HG02938 (cell line): ENCODE measurements at regions not wholly inside any gene's neighbourhood (a gene's known extent, or its start where the extent isn't known, plus 50 kb on each side); places are given as distances from the start of the nearest gene placed in this dataset.

Experiments used
- ATAC-seq: cut with Tn5 transposase; IDR thresholded peaks from one replicate; pipeline ENCODE4 v1.9.1; 2021; ENCODE audit warnings: mild to moderate bottlenecking, moderate library complexity; ENCODE audit not compliant: unreplicated experiment

DNA sequence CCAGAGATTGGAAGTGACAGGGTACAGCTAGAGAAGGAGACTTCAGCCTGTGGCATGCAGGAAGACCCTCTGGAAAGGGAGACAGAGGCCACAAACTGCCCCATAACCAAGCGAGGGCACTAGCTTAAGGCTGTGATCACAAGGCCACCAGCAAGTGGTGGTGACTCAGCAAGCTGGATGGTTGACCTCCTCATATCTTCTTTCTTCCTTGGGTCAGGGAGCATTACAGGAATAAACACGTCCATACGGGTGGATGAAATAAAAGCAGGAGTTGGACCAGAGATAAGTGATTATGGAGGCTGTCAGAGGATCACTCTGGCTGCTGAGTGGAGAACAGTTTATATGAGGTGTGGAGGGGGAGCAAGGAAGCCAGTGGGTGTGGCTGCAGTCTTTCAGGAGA, 234.6 kb upstream of the TAS2R1 start:
- no peak for ATAC-seq

DNA sequence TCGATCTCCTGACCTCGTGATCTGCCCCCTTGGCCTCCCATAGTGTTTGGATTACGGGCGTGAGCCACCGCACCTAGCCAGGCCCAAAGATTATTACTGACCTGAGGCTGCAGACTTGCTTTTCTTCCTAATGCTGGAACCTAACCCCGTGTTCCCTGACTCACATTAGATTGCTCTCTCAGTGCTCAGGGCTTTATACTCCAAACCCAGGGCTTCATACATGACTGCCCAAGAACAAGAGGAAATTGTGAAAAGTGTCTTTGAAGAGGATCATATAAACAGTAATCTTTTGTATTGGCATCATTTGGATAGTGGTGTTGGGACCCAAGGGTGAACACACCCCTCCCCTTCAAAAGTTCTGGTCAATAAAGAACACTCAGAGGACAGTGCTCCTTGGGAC, 233.3 kb upstream of the TAS2R1 start:
- no peak for ATAC-seq

DNA sequence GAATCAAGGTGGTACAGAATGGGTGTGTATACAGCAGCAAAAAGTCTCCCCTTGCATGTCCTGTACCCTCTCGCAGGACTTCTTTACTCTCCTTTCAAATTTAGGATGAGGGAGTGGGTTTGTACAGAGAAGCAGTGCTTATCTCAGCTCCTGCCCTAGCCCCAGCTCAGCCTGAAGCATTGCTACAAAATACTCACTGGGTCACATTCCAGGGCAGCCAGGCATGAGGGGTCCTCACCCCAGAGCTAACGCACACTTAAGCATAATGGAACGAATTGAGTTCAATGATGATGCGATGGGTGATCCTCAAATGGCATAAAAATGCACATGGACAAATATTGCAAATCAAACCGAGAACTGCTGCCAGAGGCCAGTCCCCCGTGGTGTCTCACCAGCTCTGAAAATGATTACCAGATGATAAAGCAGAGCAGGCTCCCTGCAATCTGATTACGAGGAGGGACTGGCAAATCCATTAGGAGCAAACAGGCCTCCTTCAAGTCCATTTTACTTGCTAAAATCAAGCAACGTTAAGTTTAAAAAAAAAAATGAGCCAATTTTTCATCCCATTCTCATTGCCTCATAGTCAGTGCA, 231.6 kb upstream of the TAS2R1 start:
- ATAC-seq, result no peak

DNA sequence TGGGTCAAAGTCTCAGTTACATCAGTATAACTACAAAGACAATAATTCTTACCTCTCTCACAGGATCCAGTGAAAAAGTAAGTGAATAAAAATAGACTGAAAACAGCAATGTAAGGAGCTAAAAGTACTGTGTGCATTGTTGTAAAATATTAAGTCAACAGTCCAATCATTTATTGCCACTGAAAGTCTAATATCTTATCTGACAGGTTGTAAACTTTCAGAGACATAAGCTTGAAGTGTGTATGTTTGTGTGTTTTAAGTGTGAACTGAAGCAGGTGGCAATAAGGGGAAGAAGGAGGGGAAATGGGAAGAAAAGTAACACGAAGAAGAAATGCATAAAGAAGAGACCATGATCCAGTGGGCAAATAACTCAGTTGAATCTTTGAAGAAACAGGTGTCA, 229.7 kb upstream of the TAS2R1 start:
- ATAC-seq, result no peak

DNA sequence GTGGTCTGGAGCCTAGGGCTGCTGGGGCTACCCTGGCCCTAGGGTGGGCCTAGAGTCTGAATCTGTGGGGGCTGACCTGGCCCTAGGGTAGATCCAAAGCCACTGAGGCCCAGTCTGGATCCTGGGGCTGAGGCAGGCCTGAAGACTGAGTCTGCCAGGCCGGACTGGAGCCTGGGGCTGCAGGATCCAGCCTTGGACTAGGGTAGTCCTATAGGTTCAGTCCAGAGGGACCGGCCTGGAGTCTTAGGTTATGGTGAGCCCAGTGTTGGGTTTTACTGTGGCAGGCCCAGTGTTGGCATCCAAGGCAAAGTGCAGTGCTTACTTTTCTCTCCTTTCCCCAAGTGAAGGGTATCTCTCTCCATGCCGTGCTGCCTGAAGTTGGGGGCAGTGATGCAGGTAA, 227.9 kb upstream of the TAS2R1 start:
- ATAC-seq, result no peak

DNA sequence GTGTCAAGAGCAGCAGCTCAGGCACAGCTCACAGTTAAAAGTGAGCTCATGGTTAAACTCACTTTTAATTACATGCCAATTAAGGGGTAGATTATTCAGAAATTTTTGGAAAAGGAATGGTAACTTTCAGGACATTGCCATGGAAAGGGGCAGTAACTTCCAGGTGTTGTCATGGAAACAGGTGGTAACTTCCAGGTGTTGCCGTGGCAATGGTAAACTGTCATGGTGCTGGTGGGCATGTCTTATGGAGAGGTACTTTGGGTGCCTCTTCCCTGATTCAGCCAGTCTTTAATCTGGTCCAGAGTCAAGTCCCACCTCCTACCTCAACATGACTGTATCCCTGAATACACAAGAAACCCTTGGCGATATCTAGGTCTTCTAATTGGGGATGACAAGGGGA, 223.2 kb upstream of the TAS2R1 start:
- no peak for ATAC-seq

DNA sequence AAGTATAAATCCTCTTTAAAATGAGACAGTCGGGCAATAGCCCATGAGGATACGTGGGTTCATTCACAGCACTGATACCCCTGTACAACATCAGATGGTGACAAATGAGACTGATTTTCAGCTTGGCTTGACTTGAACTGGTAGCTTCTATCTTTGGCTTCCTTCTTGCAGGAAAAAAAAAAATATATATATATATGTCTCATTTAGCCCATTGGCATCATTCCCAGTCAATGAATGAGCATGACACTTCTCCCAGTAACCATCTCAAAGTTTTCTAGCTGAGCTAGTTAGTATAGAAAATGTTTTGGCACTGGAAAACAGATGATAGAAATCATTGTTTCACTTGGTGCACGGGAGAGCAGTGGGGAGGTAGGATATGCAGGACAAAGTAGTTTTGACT, 222.5 kb upstream of the TAS2R1 start:
- ATAC-seq, result no peak

DNA sequence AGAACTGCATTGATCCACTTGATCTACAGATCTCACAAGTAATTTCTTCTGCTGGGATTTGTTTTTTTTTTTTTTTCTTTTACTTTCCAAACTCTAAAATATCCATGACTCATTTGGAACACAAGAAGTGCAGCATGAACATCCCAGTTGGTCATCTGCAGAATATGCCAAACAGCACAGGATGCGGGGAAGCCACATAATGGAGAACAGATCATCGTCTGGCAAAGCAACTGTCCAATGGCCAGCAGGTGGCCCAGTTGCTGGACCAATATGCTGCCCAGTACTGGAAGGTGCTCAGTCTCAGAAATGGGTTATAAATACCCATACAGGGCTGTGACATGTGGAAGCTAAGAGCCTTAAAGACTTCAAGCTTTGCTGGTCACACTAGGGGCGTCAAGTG, 221.3 kb upstream of the TAS2R1 start:
- no peak for ATAC-seq

DNA sequence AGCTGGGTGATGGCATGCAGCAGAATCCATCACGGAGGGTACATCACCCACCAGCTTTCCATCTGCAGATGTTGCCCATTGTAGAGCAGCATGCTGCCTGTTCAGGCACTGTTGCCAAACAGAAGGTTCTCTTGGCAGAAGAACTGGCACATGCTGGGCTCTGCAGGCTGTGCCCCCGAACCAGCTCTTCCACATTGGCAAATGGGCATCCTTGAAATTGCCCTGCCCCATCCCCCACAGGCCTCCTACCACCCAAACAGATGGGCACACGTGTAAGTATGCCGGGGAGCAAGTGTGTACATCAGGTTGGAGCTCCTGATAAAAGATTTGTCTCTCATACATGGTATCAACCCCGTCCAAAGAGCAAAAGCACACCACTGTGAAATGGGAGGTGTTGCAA, 220.3 kb upstream of the TAS2R1 start:
- no peak for ATAC-seq

DNA sequence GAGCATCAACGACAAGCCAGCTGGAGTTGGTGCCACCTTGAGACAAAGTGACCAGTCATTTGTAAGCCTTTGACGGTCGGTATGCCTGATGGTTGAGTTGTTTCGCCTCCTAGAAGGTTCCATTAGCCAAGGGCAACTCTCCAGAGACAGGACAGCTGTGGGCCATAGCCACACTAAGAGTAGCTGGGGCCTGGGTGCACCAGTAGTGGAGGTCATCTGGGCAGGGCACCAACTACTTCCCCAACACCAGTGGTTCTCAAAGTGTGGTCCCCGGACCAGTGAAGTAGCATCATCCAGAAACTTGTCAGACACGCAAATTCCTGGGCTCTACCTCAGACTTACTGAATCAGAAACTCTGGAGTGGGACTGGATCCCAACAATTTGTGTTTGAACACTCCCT, 217.5 kb upstream of the TAS2R1 start:
- no peak for ATAC-seq

DNA sequence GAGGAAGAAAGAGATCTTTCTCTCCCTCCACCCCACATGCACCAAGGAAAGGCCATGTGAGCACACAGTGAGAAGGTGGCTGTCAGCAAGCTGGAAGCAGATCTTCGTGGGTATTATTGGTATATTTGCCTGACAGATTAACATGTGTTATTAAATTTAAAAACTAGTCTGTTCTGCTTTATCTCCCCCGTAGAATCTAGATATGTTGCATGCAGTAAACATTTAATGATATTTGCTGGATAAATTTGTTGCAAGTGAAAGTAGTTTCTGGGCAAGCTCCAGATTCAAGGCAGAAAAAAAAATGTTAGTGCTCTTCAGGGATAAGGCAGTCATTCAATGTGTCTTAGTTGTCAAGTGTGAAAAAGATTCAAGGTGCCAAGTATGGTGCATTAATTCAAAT, 215.0 kb upstream of the TAS2R1 start:
- ATAC-seq, result no peak

DNA sequence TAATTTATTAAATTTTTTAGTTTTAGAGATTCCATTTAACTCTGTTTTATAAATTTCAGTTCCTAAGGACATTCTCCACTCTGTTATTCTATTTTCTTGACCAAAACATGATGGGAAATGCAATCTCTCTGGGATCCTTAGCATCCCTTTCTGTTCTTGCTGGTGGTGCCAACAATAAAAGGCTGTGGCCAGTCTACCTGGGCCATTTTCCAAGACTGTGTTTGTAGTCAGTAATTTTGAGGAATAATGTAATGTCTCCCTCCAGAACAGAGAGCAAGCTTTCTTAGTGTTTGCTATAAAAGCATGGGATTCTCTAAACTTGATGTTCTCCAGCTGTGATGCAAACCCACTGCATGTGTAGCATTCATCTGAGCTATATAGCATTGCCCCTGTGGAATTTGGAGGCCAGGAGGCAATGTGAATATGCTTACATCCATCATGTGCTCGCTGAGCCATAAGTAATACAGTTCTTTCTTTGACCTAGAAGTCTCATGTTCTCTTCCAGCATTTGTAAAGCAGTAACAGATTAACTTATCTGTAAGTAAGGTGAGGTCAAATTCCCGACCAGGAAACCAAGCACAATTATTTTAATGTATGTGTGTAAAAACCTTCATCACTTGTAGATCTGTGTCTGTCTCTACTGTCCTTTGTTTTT, 211.5 kb upstream of the TAS2R1 start:
- ATAC-seq, result no peak

DNA sequence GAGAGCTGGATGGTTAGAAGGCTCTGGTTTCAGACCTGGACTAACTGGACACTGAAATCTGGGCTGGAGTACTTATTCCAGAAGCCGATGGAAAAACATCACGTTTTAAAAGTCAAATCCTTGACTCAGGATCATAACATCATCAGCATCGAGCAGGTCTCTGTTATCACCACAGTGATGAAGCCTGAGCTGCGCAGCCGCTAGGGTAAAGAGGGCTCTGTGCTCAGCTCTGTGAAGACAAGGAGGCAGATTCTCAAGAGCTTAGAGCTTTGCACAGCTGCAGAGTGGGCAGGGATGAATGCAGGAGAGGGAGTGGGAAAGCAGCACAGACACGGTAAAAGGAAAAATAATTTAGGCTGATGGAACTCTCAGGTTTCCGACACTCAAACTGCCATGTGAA, 208.8 kb upstream of the TAS2R1 start:
- no peak for ATAC-seq

DNA sequence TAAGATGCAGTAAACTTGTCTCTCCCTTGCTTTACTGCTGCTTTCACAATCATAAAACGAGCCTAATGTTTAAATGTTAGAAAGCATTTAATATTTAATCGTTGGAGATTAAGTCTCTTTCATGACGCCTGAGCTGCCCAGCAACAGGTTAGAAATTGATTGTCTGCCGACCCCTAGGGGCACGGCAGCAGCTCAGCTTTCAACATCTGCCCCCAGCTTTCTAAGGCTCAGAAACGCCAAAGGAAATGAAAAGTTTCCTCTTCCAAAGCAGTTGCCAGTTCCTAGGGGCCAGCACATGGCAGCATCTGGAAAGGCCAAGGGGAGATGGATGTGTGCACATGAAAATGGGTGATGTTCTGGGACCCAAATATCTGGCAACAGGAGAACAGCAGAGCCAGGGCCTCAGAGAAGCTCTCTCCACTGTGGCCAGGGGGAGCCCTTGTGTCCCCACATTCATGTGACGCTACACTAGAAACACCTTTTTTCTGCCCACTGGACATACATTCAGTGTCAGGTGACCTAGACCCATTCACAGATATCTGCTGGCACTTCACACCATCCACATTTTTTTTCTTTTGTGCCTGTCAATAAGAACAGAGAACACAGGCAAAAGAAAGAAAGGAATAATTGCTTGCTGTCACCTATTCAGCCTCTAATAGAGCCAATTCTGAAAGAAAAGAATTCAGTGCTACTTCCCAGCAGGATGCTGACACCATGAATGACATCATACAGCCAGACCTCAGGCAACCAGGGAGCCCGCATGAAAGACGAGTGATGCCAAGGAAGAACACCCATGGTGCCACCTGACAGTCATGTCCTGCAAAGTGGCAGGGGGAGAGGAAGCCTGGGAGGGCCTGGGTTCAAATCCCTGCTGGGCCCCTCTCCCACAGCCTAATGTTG, 205.0 kb upstream of the TAS2R1 start:
- no peak for ATAC-seq

DNA sequence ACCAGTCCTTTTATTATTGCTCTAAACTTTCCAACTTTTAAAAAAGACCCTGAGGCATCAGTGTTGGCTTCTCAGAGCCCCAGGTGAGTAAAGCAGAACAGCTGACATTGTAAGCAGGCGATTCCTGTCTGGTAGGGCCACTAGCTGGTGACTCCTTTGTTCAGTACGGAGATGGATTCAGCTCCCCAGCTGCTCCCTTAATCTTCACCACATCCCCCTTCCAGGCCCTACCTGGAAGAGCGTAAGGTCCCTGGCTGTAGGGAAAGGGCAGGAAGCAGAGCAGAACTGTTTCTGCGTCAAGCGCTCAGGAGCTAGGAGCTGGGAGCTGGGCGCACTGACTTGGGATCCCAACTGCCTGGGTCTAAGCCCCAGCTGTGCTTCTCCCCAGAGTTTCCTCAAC, 203.7 kb upstream of the TAS2R1 start:
- no peak for ATAC-seq

DNA sequence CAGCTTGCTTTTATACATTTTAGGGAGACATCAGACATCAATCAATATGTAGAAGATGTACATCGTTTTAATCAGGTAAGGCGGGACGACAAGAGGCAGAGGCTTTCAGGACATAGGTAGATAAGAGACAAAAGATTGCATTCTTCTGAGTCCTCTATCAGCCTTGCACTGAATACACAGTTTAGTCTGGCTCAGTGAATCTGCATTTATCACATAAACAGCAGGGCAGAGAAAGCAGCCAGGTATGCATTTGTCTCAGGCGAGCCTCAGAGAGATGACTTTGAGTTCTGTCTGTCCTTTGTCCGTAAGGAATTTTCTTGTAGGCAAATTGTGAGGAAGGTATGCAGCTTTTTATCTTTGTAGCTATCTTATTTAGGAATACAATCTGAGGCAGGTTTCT, 202.8 kb upstream of the TAS2R1 start:
- no peak for ATAC-seq

DNA sequence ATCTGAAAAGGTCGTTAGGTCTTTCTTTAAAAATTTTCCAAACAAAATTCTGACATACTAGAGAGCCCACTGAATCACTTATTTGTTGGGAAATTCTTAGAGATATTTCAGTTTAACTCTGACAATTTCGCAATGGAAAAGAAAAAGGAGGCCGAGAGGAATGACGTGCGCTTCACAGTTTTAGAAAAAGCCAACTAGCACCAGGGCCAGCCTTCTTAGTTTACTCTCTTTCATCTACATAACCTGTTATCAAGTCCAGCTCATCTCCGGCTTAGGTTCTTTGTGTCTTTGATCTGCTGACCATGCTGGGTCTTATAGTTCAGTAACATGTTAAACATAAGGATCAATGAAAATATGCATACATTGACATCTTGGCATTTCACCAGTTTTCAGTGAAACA, 201.7 kb upstream of the TAS2R1 start:
- ATAC-seq, result no peak

DNA sequence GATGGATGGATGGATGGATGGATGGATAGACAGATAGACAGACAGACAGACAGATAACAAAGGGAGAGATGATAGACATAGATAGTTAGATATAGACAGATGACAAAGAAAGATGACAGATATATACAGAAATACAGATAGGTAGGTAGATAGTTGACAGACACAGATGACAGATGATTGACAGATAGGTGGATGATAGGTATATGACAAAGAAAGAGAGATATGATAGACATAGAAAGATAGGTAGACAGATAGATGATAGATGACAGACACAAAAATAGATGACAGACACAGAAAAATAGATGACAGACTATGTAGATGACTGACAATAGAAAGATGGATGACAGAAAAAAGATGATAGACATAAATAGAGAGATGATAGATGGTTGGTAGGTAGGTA, 200.0 kb upstream of the TAS2R1 start:
- no peak for ATAC-seq

DNA sequence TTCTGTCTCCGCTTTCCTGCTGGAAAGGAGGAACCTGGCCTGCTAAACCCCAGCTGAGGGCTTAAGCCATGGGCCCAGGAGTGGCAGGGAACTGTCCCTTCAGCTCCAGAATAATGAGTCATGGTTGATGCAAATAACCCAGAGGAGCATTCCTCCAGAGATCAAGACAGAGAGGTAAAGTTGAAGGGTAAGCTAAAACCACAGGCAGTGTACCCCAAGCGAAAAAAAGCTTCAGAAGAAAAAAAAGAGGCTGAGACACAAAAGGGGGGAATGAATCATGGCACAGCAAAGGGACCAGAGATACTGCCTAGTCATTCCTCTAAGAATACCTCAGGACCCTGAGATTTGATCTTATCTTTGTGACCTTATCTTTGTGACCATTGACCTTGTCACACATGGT, 199.5 kb upstream of the TAS2R1 start:
- no peak for ATAC-seq

DNA sequence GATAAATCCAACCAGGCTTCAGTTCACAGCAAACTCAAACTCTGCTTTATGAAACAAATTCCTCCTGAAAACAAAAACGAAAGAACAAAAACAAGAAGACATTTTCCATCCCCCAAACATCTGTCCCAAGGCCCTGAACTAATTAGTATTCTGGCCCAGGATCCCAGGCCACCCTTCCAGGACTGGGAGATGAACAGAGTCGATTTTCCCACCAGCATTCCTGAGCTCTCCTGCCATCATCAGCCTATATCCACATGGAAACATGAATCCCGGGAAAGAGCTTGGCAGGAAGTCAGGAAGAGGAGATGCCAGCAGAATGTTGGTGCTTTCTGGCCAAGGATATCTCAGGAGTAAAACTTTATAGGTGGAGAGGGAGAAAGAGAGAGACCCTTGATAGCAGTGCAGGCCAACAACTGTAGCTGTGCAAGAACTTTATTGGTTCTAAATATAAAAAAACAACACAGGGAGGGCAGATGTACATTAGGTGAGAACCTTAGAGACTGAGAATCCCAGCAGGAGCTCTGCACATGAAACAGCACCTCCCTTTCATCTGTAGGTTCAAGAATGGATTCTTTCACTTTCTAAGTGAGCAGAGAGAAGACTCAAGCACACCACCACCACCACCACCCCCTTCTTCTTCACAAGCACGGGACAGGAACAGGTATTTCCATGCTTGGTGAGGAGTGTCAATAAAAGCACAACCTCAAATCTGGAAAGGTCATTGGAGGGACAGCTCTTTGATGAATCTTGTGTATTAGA, 190.7 kb upstream of the TAS2R1 start:
- no peak for ATAC-seq

DNA sequence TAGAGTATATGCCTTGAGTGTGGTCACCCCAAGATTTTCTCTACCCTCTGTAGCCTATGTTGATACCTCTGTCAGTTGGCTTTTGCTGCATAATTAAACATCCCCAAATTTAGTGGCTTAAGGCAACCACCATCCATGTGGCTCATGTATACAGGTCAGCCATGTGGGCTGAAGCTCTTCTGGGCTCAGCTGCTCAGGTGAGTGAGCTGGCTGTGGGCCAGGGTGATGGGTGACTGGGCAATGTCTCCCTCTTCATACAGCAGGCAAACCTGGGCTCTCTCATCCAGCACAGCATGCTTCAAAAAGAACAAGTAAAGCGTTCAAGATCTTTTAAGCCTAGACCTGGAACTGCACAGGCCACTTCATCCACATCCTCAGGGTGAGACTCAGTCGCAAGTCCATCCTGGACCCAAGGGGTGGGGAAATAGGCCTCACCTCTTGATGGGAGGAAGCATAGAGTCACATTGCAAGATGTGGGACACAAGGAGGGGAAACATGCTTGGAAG, 188.2 kb upstream of the TAS2R1 start:
- no peak for ATAC-seq
